SK-N-MC (cell line): ENCODE measurements at regions not wholly inside any gene's neighbourhood (a gene's known extent, or its start where the extent isn't known, plus 50 kb on each side); places are given as distances from the start of the nearest gene placed in this dataset.

Experiments
- FOXP2 ChIP-seq: optimal IDR thresholded peaks from 2 replicates; pipeline ENCODE3; 2011; ENCODE audit warnings: mild to moderate bottlenecking, moderate library complexity; ENCODE audit not compliant: insufficient read depth; ENCODE audit errors: extremely low read length, control extremely low read depth
- POLR2AphosphoS5 ChIP-seq: IDR thresholded peaks from 2 replicates; pipeline ENCODE4 v1.6.1; 2012; ENCODE audit warnings: mild to moderate bottlenecking, low read depth, low read length, borderline replicate concordance

- TF ChIP-seq POLR2AphosphoS5 (no peak), FOXP2 (no peak)
Measured at GRCh38 chr6:170148709-170149470, 142.0 kb downstream of the DLL1 start.
